ENCODE measurements at regions not wholly inside any gene's neighbourhood (a gene's known extent, or its start where the extent isn't known, plus 50 kb on each side); places are given as distances from the start of the nearest gene placed in this dataset.

GRCh38 chr2:234839285-234839684 is 112.5 kb upstream of the SH3BP4 start:
- Histone ChIP-seq H3K9ac (ENCODE audit: extremely low read depth, insufficient read length, low read length) (no peak overlapping the region), H3K23ac (ENCODE audit: insufficient read length, low read depth, low read length) (no peak overlapping the region), H4K20me1 (ENCODE audit: control insufficient read depth, insufficient read depth, insufficient read length) (no peaks in the 10 kb centered on the region), H2AFZ (ENCODE audit: low read length) (no peak overlapping the region), H3K27ac (ENCODE audit: insufficient read length, low read depth, low read length) (no peak overlapping the region), H3T11ph (ENCODE audit: low read length) (no peak overlapping the region), H3K4me2 (ENCODE audit: insufficient read depth, insufficient read length, low read length) (no peak overlapping the region), H4K5ac (ENCODE audit: insufficient read length, low read depth, low read length) (no peak overlapping the region), H3K4ac (ENCODE audit: low read depth, low read length) (no peak overlapping the region), H2BK20ac (ENCODE audit: low read depth, low read length, poor library complexity, severe bottlenecking) (no peak overlapping the region), H2BK12ac (ENCODE audit: insufficient read length, low read depth, low read length) (no peak overlapping the region), H3K79me1 (ENCODE audit: insufficient read depth, low read depth, low read length, poor library complexity, severe bottlenecking) (no peaks in the 10 kb centered on the region), H3K56ac (ENCODE audit: insufficient read length, low read depth, low read length) (no peak overlapping the region), H4K91ac (ENCODE audit: insufficient read length, low read depth, low read length) (no peak overlapping the region), H2BK120ac (ENCODE audit: low read depth, low read length, poor library complexity, severe bottlenecking) (no peak overlapping the region), H3K4me1 (ENCODE audit: insufficient read depth, low read length) (peaks cover 4% of the 10 kb centered on the region; the same call in 1 of the 2 replicates), H3K79me2 (ENCODE audit: insufficient read depth, low read length) (no peaks in the 10 kb centered on the region), H2AK5ac (ENCODE audit: insufficient read length, low read length) (no peak overlapping the region), H3K9me3 (ENCODE audit: control insufficient read depth, low read depth, low read length) (no peaks in the 10 kb centered on the region), H4K8ac (replicated peaks; ENCODE audit: insufficient read length, low read depth, low read length) (no peak overlapping the region), H3K14ac (ENCODE audit: insufficient read depth, low read length) (no peak overlapping the region), H2BK15ac (ENCODE audit: low read depth, low read length) (no peak overlapping the region), H3K27me3 (ENCODE audit: insufficient read depth, low read length) (no peaks in the 10 kb centered on the region), H3K23me2 (ENCODE audit: insufficient read length, low read depth, low read length, poor library complexity, severe bottlenecking) (no peaks in the 10 kb centered on the region), H2BK5ac (ENCODE audit: insufficient read length, low read length) (no peak overlapping the region), H3K18ac (ENCODE audit: insufficient read length, low read depth, low read length) (no peak overlapping the region)
- no CpG with 5 or more reads among the region's 4 CpGs for WGBS (ENCODE audit: extremely low coverage, insufficient read length, low lambda C conversion rate)
- DNase-seq: no peak
- Mint-ChIP-seq H3K9me3 (no peaks in the 10 kb centered on the region), H3K4me3 (no peak overlapping the region), H3K36me3 (ENCODE audit: insufficient read depth in 1 of 3, low read depth in 3 of 3) (no peaks in the 10 kb centered on the region), H3K27me3 (ENCODE audit: low read depth) (no peaks in the 10 kb centered on the region), H3K4me1 (peaks cover 17 to 26% of the 10 kb centered on the region in 2 experiments), H3K27ac (no peak overlapping the region)
- no peak for TF ChIP-seq CTCF (conservative IDR thresholded peaks at IDR 0.05)
